Suprapubic skin (tissue), 4 donors: ENCODE measurements at regions not wholly inside any gene's neighbourhood (a gene's known extent, or its start where the extent isn't known, plus 50 kb on each side); places are given as distances from the start of the nearest gene placed in this dataset.

Source experiments
- CTCF ChIP-seq, 2 donors: fragments of 200-600 bp in 1 of 2; fragments of 450-650 bp in 1 of 2; sonication (generic) in 1 of 2; IDR thresholded peaks; one replicate each; pipeline ENCODE4 v1.5.1; 2016 to 2019; ENCODE audit warnings: antibody characterized with exemption in 2 of 2, mild to moderate bottlenecking in 1 of 2, moderate library complexity in 1 of 2
- POLR2A ChIP-seq, 2 donors: fragments of 450-650 bp; IDR thresholded peaks; one replicate each; pipeline ENCODE4 v1.6.1; 2017; ENCODE audit warnings: antibody characterized with exemption in 2 of 2, mild to moderate bottlenecking in 2 of 2, moderate library complexity in 2 of 2
- POLR2AphosphoS5 ChIP-seq, 3 donors: sonication (generic); formaldehyde crosslinking; IDR thresholded peaks; one replicate each; pipeline ENCODE4 v1.6.1; 2017; ENCODE audit warnings: antibody characterized with exemption in 3 of 3

GRCh38 chr3:99118381-99118780 lies 216.9 kb upstream of the DCBLD2 start:
- TF ChIP-seq CTCF (IDR thresholded peaks at IDR 0.05) (no peak), POLR2AphosphoS5 (IDR thresholded peaks at IDR 0.05) (no peak), POLR2A (IDR thresholded peaks at IDR 0.05) (no peak)
